Activated CD4-positive, alpha-beta T cell treated with anti-CD3 and anti-CD28 coated beads, Interleukin-2, Interleukin-4, amounts not matched to agents 100 ng/mL and 50 ng/mL, durations not matched to agents 16 hours and 8 hours (primary cell): ENCODE measurements at regions not wholly inside any gene's neighbourhood (a gene's known extent, or its start where the extent isn't known, plus 50 kb on each side); places are given as distances from the start of the nearest gene placed in this dataset.

Experiments
- DNase-seq: peaks from one replicate; pipeline ENCODE4 v3.0.0-alpha.2; 2020; ENCODE audit warnings: low spot score

- no peak for DNase-seq
These were observed 1080.7 kb downstream of the TRHDE start for GRCh38 chr12:73352826-73353225.

- DNase-seq, result no peak
These were observed 1089.1 kb downstream of the TRHDE start for GRCh38 chr12:73361156-73361863.

- no peak for DNase-seq
These were observed 1089.7 kb downstream of the TRHDE start for GRCh38 chr12:73361864-73362230.

GRCh38 chr12:73362666-73363065 lies 1090.5 kb downstream of the TRHDE start:
- no peak for DNase-seq

- DNase-seq, result no peak
These were observed 1100.7 kb downstream of the TRHDE start for GRCh38 chr12:73372856-73373255.

GRCh38 chr12:73374360-73374759 lies 1102.2 kb downstream of the TRHDE start:
- no peak for DNase-seq

- DNase-seq, result no peak
These were observed 1111.5 kb downstream of the TRHDE start for GRCh38 chr12:73383584-73384222.

- no peak for DNase-seq
These were observed 1112.4 kb downstream of the TRHDE start for GRCh38 chr12:73384592-73384991.

- no peak for DNase-seq
These were observed 1118.1 kb downstream of the TRHDE start for GRCh38 chr12:73390261-73390660.

GRCh38 chr12:73413051-73413450 lies 1124.6 kb upstream of the ATXN7L3B start:
- DNase-seq, result no peak

GRCh38 chr12:73413974-73414373 lies 1123.7 kb upstream of the ATXN7L3B start:
- no peak for DNase-seq

GRCh38 chr12:73414926-73415325 lies 1122.7 kb upstream of the ATXN7L3B start:
- no peak for DNase-seq

GRCh38 chr12:73418541-73418940 lies 1119.1 kb upstream of the ATXN7L3B start:
- DNase-seq, result no peak

- no peak for DNase-seq
These were observed 1115.8 kb upstream of the ATXN7L3B start for GRCh38 chr12:73421832-73422231.

GRCh38 chr12:73424484-73424883 lies 1113.2 kb upstream of the ATXN7L3B start:
- no peak for DNase-seq

GRCh38 chr12:73445658-73446324 lies 1091.8 kb upstream of the ATXN7L3B start:
- no peak for DNase-seq

- DNase-seq, result no peak
These were observed 1084.8 kb upstream of the ATXN7L3B start for GRCh38 chr12:73452672-73453469.

- DNase-seq, result no peak
These were observed 1077.4 kb upstream of the ATXN7L3B start for GRCh38 chr12:73460212-73460611.

GRCh38 chr12:73465106-73465505 lies 1072.5 kb upstream of the ATXN7L3B start:
- DNase-seq, result no peak

GRCh38 chr12:73486256-73486655 lies 1051.4 kb upstream of the ATXN7L3B start:
- DNase-seq, result no peak

GRCh38 chr12:73506611-73507010 lies 1031.0 kb upstream of the ATXN7L3B start:
- no peak for DNase-seq

- DNase-seq, result no peak
These were observed 1023.0 kb upstream of the ATXN7L3B start for GRCh38 chr12:73514672-73515071.

- DNase-seq, result no peak
These were observed 1019.8 kb upstream of the ATXN7L3B start for GRCh38 chr12:73517859-73518258.
